ENCODE measurements at regions not wholly inside any gene's neighbourhood (a gene's known extent, or its start where the extent isn't known, plus 50 kb on each side); places are given as distances from the start of the nearest gene placed in this dataset.

GRCh38 chr1:58891347-58891746 lies 107.5 kb upstream of the JUN start:
- no peak for DNase-seq

GRCh38 chr1:58893257-58893869 lies 109.5 kb upstream of the JUN start:
- no peak for DNase-seq

- no peak for DNase-seq
Observed at GRCh38 chr1:58895082-58895481, 111.2 kb upstream of the JUN start.

GRCh38 chr1:58895559-58896145 lies 111.8 kb upstream of the JUN start:
- DNase-seq, result no peak

- no peak for DNase-seq
Observed at GRCh38 chr1:58896246-58897183, 112.7 kb upstream of the JUN start.

GRCh38 chr1:58898739-58899586 lies 115.1 kb upstream of the JUN start:
- no peak for DNase-seq

GRCh38 chr1:58899587-58900271 lies 115.9 kb upstream of the JUN start:
- no peak for DNase-seq

GRCh38 chr1:58900396-58900795 lies 116.5 kb upstream of the JUN start:
- no peak for DNase-seq

GRCh38 chr1:58901008-58901407 lies 117.2 kb upstream of the JUN start:
- no peak for DNase-seq

- DNase-seq, result no peak
Observed at GRCh38 chr1:58902830-58903513, 119.1 kb upstream of the JUN start.

GRCh38 chr1:58903514-58904298 lies 119.9 kb upstream of the JUN start:
- DNase-seq, result peak; percentile 81

GRCh38 chr1:58904299-58905125 lies 120.7 kb upstream of the JUN start:
- no peak for DNase-seq

- no peak for DNase-seq
Observed at GRCh38 chr1:58905126-58905490, 121.3 kb upstream of the JUN start.

GRCh38 chr1:58905628-58906221 lies 121.9 kb upstream of the JUN start:
- DNase-seq, result no peak

- DNase-seq, result no peak
Observed at GRCh38 chr1:58907398-58907797, 123.6 kb upstream of the JUN start.

GRCh38 chr1:58908561-58909560 lies 125.0 kb upstream of the JUN start:
- DNase-seq, result no peak

GRCh38 chr1:58909914-58910681 lies 126.3 kb upstream of the JUN start:
- no peak for DNase-seq

All from activated naive CD4-positive, alpha-beta T cell treated with anti-CD3 and anti-CD28 coated beads, Interleukin-2, amount 50 U/mL, for 16 hours (primary cell).